ACHN (cell line): ENCODE measurements at regions not wholly inside any gene's neighbourhood (a gene's known extent, or its start where the extent isn't known, plus 50 kb on each side); places are given as distances from the start of the nearest gene placed in this dataset.
"Not testable (repeated sequence)": the region's sequence is repeated elsewhere in the genome, so short reads cannot be mapped to it uniquely, and the experiment has no call there.

Experiments
- DNase-seq: peaks from one replicate; pipeline ENCODE4 v3.0.0-alpha.2; 2015
- in situ Hi-C: cut with HindIII; loops from 2 replicates; pipeline ENCODE4 v1.10.0; 2017; ENCODE audit warnings: low sequenced_read_pairs, low pct_ligation_motif_present, low pct_unique_long_range_greater_than_20kb

- no peak for DNase-seq
- in situ Hi-C loops, result no loop called here
These were observed 518.3 kb downstream of the ADRA2A start for GRCh38 chr10:111595173-111595572.

- in situ Hi-C loops, result no loop called here
These were observed 521.7 kb downstream of the ADRA2A start for GRCh38 chr10:111598433-111599059.

GRCh38 chr10:111599943-111600342, 523.1 kb downstream of the ADRA2A start:
- in situ Hi-C loops, result no loop called here

More at GRCh38 chr10:111598433-111599059, 521.7 kb downstream of the ADRA2A start:
- peak; percentile 68 for DNase-seq

GRCh38 chr10:111600772-111601171, 523.9 kb downstream of the ADRA2A start:
- DNase-seq, result no peak
- in situ Hi-C loops, result no loop called here

More at GRCh38 chr10:111599943-111600342, 523.1 kb downstream of the ADRA2A start:
- DNase-seq, result no peak

- in situ Hi-C loops, result no loop called here
- DNase-seq, result no peak
These were observed 535.4 kb downstream of the ADRA2A start for GRCh38 chr10:111612273-111612672.

- in situ Hi-C loops, result no loop called here
- no peak for DNase-seq
These were observed 549.4 kb downstream of the GPAM start for GRCh38 chr10:111634191-111634590.

GRCh38 chr10:111646021-111646420, 537.5 kb downstream of the GPAM start:
- no peak for DNase-seq
- in situ Hi-C loops, result no loop called here

GRCh38 chr10:111648046-111648445, 535.5 kb downstream of the GPAM start:
- in situ Hi-C loops, result no loop called here
- DNase-seq, result no peak

- in situ Hi-C loops, DNase-seq: not testable (repeated sequence)
These were observed 534.5 kb downstream of the GPAM start for GRCh38 chr10:111649080-111649479.

GRCh38 chr10:111650088-111650487, 533.5 kb downstream of the GPAM start:
- in situ Hi-C loops, result no loop called here
- DNase-seq, result no peak

GRCh38 chr10:111656066-111656465, 527.5 kb downstream of the GPAM start:
- in situ Hi-C loops, result no loop called here
- DNase-seq, result no peak

GRCh38 chr10:111677759-111678158, 505.8 kb downstream of the GPAM start:
- in situ Hi-C loops, result no loop called here
- DNase-seq, result no peak

GRCh38 chr10:111686796-111687195, 496.8 kb downstream of the GPAM start:
- in situ Hi-C loops, result no loop called here

GRCh38 chr10:111698711-111699110, 484.9 kb downstream of the GPAM start:
- no peak for DNase-seq
- in situ Hi-C loops, result no loop called here

More at GRCh38 chr10:111686796-111687195, 496.8 kb downstream of the GPAM start:
- DNase-seq, result no peak

GRCh38 chr10:111703986-111704385, 479.6 kb downstream of the GPAM start:
- in situ Hi-C loops, result no loop called here
- DNase-seq, result no peak

- in situ Hi-C loops, result no loop called here
- DNase-seq, result no peak
These were observed 478.5 kb downstream of the GPAM start for GRCh38 chr10:111705021-111705420.

GRCh38 chr10:111706331-111706730, 477.2 kb downstream of the GPAM start:
- in situ Hi-C loops, result no loop called here

GRCh38 chr10:111707076-111707475, 476.5 kb downstream of the GPAM start:
- DNase-seq, result no peak
- in situ Hi-C loops, result no loop called here

More at GRCh38 chr10:111706331-111706730, 477.2 kb downstream of the GPAM start:
- DNase-seq, result no peak

GRCh38 chr10:111709603-111710002, 474.0 kb downstream of the GPAM start:
- no peak for DNase-seq
- in situ Hi-C loops, result no loop called here

- DNase-seq, result no peak
- in situ Hi-C loops, result no loop called here
These were observed 467.5 kb downstream of the GPAM start for GRCh38 chr10:111716032-111716431.

GRCh38 chr10:111724121-111724520, 459.4 kb downstream of the GPAM start:
- in situ Hi-C loops, result no loop called here
- DNase-seq, result no peak
